H9 (cell line): ENCODE measurements at regions not wholly inside any gene's neighbourhood (a gene's known extent, or its start where the extent isn't known, plus 50 kb on each side); places are given as distances from the start of the nearest gene placed in this dataset.

Source experiments
- DNase-seq: peaks from one replicate; pipeline ENCODE4 v3.0.0-alpha.2; 2017
- H2AFZ ChIP-seq: one replicate; pipeline ENCODE4 v1.6.1; 2013; ENCODE audit warnings: mild to moderate bottlenecking, low read length, control low read depth, moderate library complexity
- H2AK5ac ChIP-seq: 2 replicates; pipeline ENCODE4 v1.6.1; 2013; ENCODE audit warnings: low read length, control low read depth, mixed read lengths; ENCODE audit not compliant: insufficient read length
- H2BK120ac ChIP-seq: one replicate; pipeline ENCODE4 v1.6.1; 2013; ENCODE audit warnings: low read depth, mild to moderate bottlenecking, low read length, control low read depth, inconsistent platforms; ENCODE audit not compliant: poor library complexity, severe bottlenecking
- H2BK12ac ChIP-seq: 2 replicates; pipeline ENCODE4 v1.6.1; 2013; ENCODE audit warnings: low read length, control low read depth, mixed read lengths, low read depth; ENCODE audit not compliant: insufficient read length
- H2BK15ac ChIP-seq: 2 replicates; pipeline ENCODE4 v1.6.1; 2013; ENCODE audit warnings: low read depth, low read length, control low read depth
- H2BK20ac ChIP-seq: one replicate; pipeline ENCODE4 v1.6.1; 2013; ENCODE audit warnings: low read depth, mild to moderate bottlenecking, low read length, control low read depth, inconsistent platforms; ENCODE audit not compliant: poor library complexity, severe bottlenecking
- H2BK5ac ChIP-seq: 2 replicates; pipeline ENCODE4 v1.6.1; 2013; ENCODE audit warnings: low read length, control low read depth, mixed read lengths; ENCODE audit not compliant: insufficient read length
- H3K14ac ChIP-seq: 2 replicates; pipeline ENCODE4 v1.6.1; 2013; ENCODE audit warnings: low read length, control low read depth; ENCODE audit not compliant: insufficient read depth
- H3K18ac ChIP-seq: 2 replicates; pipeline ENCODE4 v1.6.1; 2013; ENCODE audit warnings: low read depth, mild to moderate bottlenecking, mixed read lengths, low read length, control low read depth; ENCODE audit not compliant: insufficient read length
- H3K23ac ChIP-seq: 2 replicates; pipeline ENCODE4 v1.6.1; 2013; ENCODE audit warnings: low read length, control low read depth, mixed read lengths, low read depth; ENCODE audit not compliant: insufficient read length
- H3K23me2 ChIP-seq: 2 replicates; pipeline ENCODE4 v1.6.1; 2013; ENCODE audit warnings: low read depth, mild to moderate bottlenecking, mixed read lengths, low read length, control low read depth; ENCODE audit not compliant: insufficient read length, poor library complexity, severe bottlenecking
- H3K27ac ChIP-seq: 2 replicates; pipeline ENCODE4 v1.5.1; 2013; ENCODE audit warnings: low read length, control low read depth, mixed read lengths, low read depth; ENCODE audit not compliant: insufficient read length
- H3K27me3 ChIP-seq: 2 replicates; pipeline ENCODE4 v1.6.1; 2013; ENCODE audit warnings: low read length, control low read depth, inconsistent platforms; ENCODE audit not compliant: insufficient read depth
- H3K4ac ChIP-seq: 2 replicates; pipeline ENCODE4 v1.6.1; 2013; ENCODE audit warnings: low read depth, mild to moderate bottlenecking, control low read depth, inconsistent platforms, low read length, moderate library complexity
- H3K4me1 ChIP-seq: 2 replicates; pipeline ENCODE4 v1.6.1; 2013; ENCODE audit warnings: low read length, control low read depth, inconsistent platforms; ENCODE audit not compliant: insufficient read depth
- H3K4me2 ChIP-seq: 2 replicates; pipeline ENCODE4 v1.6.1; 2013; ENCODE audit warnings: low read length, control low read depth, mixed read lengths; ENCODE audit not compliant: insufficient read length, insufficient read depth
- H3K56ac ChIP-seq: 2 replicates; pipeline ENCODE4 v1.6.1; 2013; ENCODE audit warnings: low read depth, mild to moderate bottlenecking, mixed read lengths, low read length, control low read depth; ENCODE audit not compliant: insufficient read length
- H3K79me1 ChIP-seq: 2 replicates; pipeline ENCODE4 v1.6.1; 2013; ENCODE audit warnings: low read depth, mild to moderate bottlenecking, moderate library complexity, low read length, control low read depth, inconsistent platforms; ENCODE audit not compliant: insufficient read depth, poor library complexity, severe bottlenecking
- H3K79me2 ChIP-seq: 2 replicates; pipeline ENCODE4 v1.6.1; 2013; ENCODE audit warnings: low read length, control low read depth, inconsistent platforms; ENCODE audit not compliant: insufficient read depth
- H3K9ac ChIP-seq: 2 replicates; pipeline ENCODE4 v1.6.1; 2013; ENCODE audit warnings: low read length, control low read depth, mixed read lengths; ENCODE audit not compliant: insufficient read length; ENCODE audit errors: extremely low read depth
- H3K9me3 ChIP-seq: one replicate; pipeline ENCODE4 v1.6.1; 2013; ENCODE audit warnings: low read depth, low read length, inconsistent platforms; ENCODE audit not compliant: control insufficient read depth
- H3T11ph ChIP-seq: one replicate; pipeline ENCODE4 v1.6.1; 2013; ENCODE audit warnings: mild to moderate bottlenecking, low read length, control low read depth, inconsistent platforms
- H4K20me1 ChIP-seq: one replicate; pipeline ENCODE4 v1.6.1; 2013; ENCODE audit not compliant: control insufficient read depth, insufficient read length, insufficient read depth
- H4K5ac ChIP-seq: 2 replicates; pipeline ENCODE4 v1.6.1; 2013; ENCODE audit warnings: low read depth, mild to moderate bottlenecking, mixed read lengths, low read length, control low read depth; ENCODE audit not compliant: insufficient read length
- H4K8ac ChIP-seq: replicated peaks from 2 replicates; pipeline ENCODE4 v1.6.1; 2013; ENCODE audit warnings: low read length, control low read depth, mixed read lengths, low read depth; ENCODE audit not compliant: insufficient read length
- H4K91ac ChIP-seq: 2 replicates; pipeline ENCODE4 v1.6.1; 2013; ENCODE audit warnings: low read depth, mild to moderate bottlenecking, moderate library complexity, mixed read lengths, low read length, control low read depth; ENCODE audit not compliant: insufficient read length
- H3K27ac Mint-ChIP-seq, 3 experiments: 2 replicates in 2 of 3; 3 replicates in 1 of 3; pipeline ENCODE4 v1.8.0; 2020 to 2021; ENCODE audit warnings: mixed read lengths in 3 of 3, mild to moderate bottlenecking in 1 of 3, moderate library complexity in 1 of 3
- H3K27me3 Mint-ChIP-seq: 2 replicates; pipeline ENCODE4 v1.8.0; 2021; ENCODE audit warnings: low read depth, mild to moderate bottlenecking, moderate library complexity, mixed read lengths
- H3K36me3 Mint-ChIP-seq, 3 experiments: 2 replicates in 2 of 3; 3 replicates in 1 of 3; pipeline ENCODE4 v1.8.0; 2020 to 2021; ENCODE audit warnings: low read depth in 3 of 3, mixed read lengths in 3 of 3; ENCODE audit not compliant: insufficient read depth in 1 of 3
- H3K4me1 Mint-ChIP-seq, 2 experiments: 2 replicates each; pipeline ENCODE4 v1.8.0; 2020; ENCODE audit warnings: mixed read lengths in 2 of 2
- H3K4me3 Mint-ChIP-seq, 2 experiments: 2 replicates in 1 of 2; 3 replicates in 1 of 2; pipeline ENCODE4 v1.8.0; 2020 to 2021; ENCODE audit warnings: mild to moderate bottlenecking in 2 of 2, mixed read lengths in 2 of 2, moderate library complexity in 1 of 2
- H3K9me3 Mint-ChIP-seq, 2 experiments: 2 replicates in 1 of 2; 3 replicates in 1 of 2; pipeline ENCODE4 v1.8.0; 2020; ENCODE audit warnings: mild to moderate bottlenecking in 2 of 2, mixed read lengths in 2 of 2, moderate library complexity in 1 of 2
- CTCF ChIP-seq: fragments of 200-600 bp; sonication (generic); conservative IDR thresholded peaks from 3 replicates; pipeline ENCODE4 v1.8.0; 2021; ENCODE audit warnings: antibody characterized with exemption, mild to moderate bottlenecking
- WGBS: extraction: QIAGEN DNeasy Blood & Tissue Kit; methylation state at CpG from one replicate; pipeline ENCODE4 v1.1.7; 2013; ENCODE audit warnings: missing lambda C conversion rate, low lambda C conversion rate, mixed read lengths; ENCODE audit not compliant: insufficient read length; ENCODE audit errors: extremely low coverage; 5-methylcytosine and 5-hydroxymethylcytosine counted together

- Histone ChIP-seq H2BK12ac (no peak overlapping the region), H2BK120ac (no peak overlapping the region), H3K23me2 (no peaks in the 10 kb centered on the region), H3K56ac (no peak overlapping the region), H2AFZ (no peak overlapping the region), H3K9me3 (no peaks in the 10 kb centered on the region), H4K20me1 (no peaks in the 10 kb centered on the region), H3K27ac (no peak overlapping the region), H4K8ac (no peak overlapping the region), H4K91ac (no peak overlapping the region), H2BK15ac (no peak overlapping the region), H2AK5ac (no peak overlapping the region), H3K18ac (no peak overlapping the region), H3K79me1 (no peaks in the 10 kb centered on the region), H3K79me2 (no peaks in the 10 kb centered on the region), H3K4ac (no peak overlapping the region), H3K4me2 (no peak overlapping the region), H3K23ac (no peak overlapping the region), H4K5ac (no peak overlapping the region), H3K4me1 (no peaks in the 10 kb centered on the region), H3K14ac (no peak overlapping the region), H3K27me3 (no peaks in the 10 kb centered on the region), H3T11ph (no peak overlapping the region), H2BK5ac (no peak overlapping the region), H2BK20ac (no peak overlapping the region), H3K9ac (no peak overlapping the region)
- Mint-ChIP-seq H3K9me3 (no peaks in the 10 kb centered on the region; a peak in 1 of 5 replicates), H3K36me3 (no peaks in the 10 kb centered on the region), H3K27me3 (no peaks in the 10 kb centered on the region), H3K4me1 (peaks cover 9 to 26% of the 10 kb centered on the region in 2 experiments), H3K27ac (no peak overlapping the region), H3K4me3 (no peak overlapping the region)
- no peak for TF ChIP-seq CTCF
- no peak for DNase-seq
- WGBS, result no CpG with 5 or more reads among the region's 3 CpGs
Measured at GRCh38 chr14:43792980-43793379, 714.1 kb downstream of the FSCB start.
